ENCODE measurements at regions not wholly inside any gene's neighbourhood (a gene's known extent, or its start where the extent isn't known, plus 50 kb on each side); places are given as distances from the start of the nearest gene placed in this dataset.
"Not testable (repeated sequence)": the region's sequence is repeated elsewhere in the genome, so short reads cannot be mapped to it uniquely, and the experiment has no call there.

GRCh38 chr22:27317096-27317495, 484.5 kb downstream of the MN1 start:
- H3K27me3 ChIP-seq (ENCODE audit: low read depth): peaks cover 58% of the 10 kb centered on the region
- no peak overlapping the region for H3K27ac ChIP-seq (replicated peaks)
- no peaks in the 10 kb centered on the region for H3K36me3 ChIP-seq
- peaks cover 12% of the 10 kb centered on the region for H3K9me3 ChIP-seq (replicated peaks)
- peaks cover 13% of the 10 kb centered on the region for H3K4me1 ChIP-seq
- no peak for DNase-seq
- no peak for TF ChIP-seq CTCF (IDR thresholded peaks at IDR 0.05; ENCODE audit: borderline replicate concordance)
- intact Hi-C loops (cut with micrococcal nuclease): no loop called here
- no peak overlapping the region for H3K4me3 ChIP-seq

GRCh38 chr22:27317971-27318428, 483.6 kb downstream of the MN1 start:
- no peak overlapping the region for H3K4me3 ChIP-seq

GRCh38 chr22:27318516-27318915, 483.0 kb downstream of the MN1 start:
- H3K9me3 ChIP-seq (replicated peaks): peaks cover 12% of the 10 kb centered on the region
- peaks cover 58% of the 10 kb centered on the region for H3K27me3 ChIP-seq (ENCODE audit: low read depth)
- intact Hi-C loops (cut with micrococcal nuclease): no loop called here
- no peaks in the 10 kb centered on the region for H3K36me3 ChIP-seq
- H3K4me3 ChIP-seq: no peak overlapping the region
- H3K27ac ChIP-seq (replicated peaks): no peak overlapping the region
- peak; percentile 30 for DNase-seq
- no peak for TF ChIP-seq CTCF (IDR thresholded peaks at IDR 0.05; ENCODE audit: borderline replicate concordance)
- H3K4me1 ChIP-seq: peaks cover 12% of the 10 kb centered on the region

More at GRCh38 chr22:27317971-27318428, 483.6 kb downstream of the MN1 start:
- H3K27ac ChIP-seq (replicated peaks): no peak overlapping the region
- no peak for TF ChIP-seq CTCF (IDR thresholded peaks at IDR 0.05; ENCODE audit: borderline replicate concordance)
- H3K9me3 ChIP-seq (replicated peaks): peaks cover 12% of the 10 kb centered on the region
- intact Hi-C loops (cut with micrococcal nuclease): no loop called here
- peaks cover 12% of the 10 kb centered on the region for H3K4me1 ChIP-seq
- H3K27me3 ChIP-seq (ENCODE audit: low read depth): peaks cover 58% of the 10 kb centered on the region
- no peaks in the 10 kb centered on the region for H3K36me3 ChIP-seq
- no peak for DNase-seq

- Histone ChIP-seq H3K27me3 (ENCODE audit: low read depth) (peaks cover 63% of the 10 kb centered on the region), H3K4me3 (no peak overlapping the region), H3K9me3 (replicated peaks) (peaks cover 12% of the 10 kb centered on the region), H3K4me1 (peaks cover 4% of the 10 kb centered on the region), H3K36me3 (no peaks in the 10 kb centered on the region), H3K27ac (replicated peaks) (no peak overlapping the region)
- intact Hi-C loops (cut with micrococcal nuclease): no loop called here
- DNase-seq: no peak
- TF ChIP-seq CTCF (IDR thresholded peaks at IDR 0.05; ENCODE audit: borderline replicate concordance): no peak
Observed at GRCh38 chr22:27323661-27324060, 477.9 kb downstream of the MN1 start.

GRCh38 chr22:27324908-27325307, 476.6 kb downstream of the MN1 start:
- H3K36me3 ChIP-seq; H3K9me3 ChIP-seq (replicated peaks); intact Hi-C loops (cut with micrococcal nuclease); H3K27ac ChIP-seq (replicated peaks); H3K4me1 ChIP-seq; H3K4me3 ChIP-seq; DNase-seq: not testable (repeated sequence)
- peaks cover 75% of the 10 kb centered on the region for H3K27me3 ChIP-seq (ENCODE audit: low read depth)

- intact Hi-C loops (cut with micrococcal nuclease): no loop called here
- no peak for DNase-seq
- Histone ChIP-seq H3K27me3 (ENCODE audit: low read depth) (peaks cover 77% of the 10 kb centered on the region), H3K4me3 (no peak overlapping the region), H3K4me1 (no peaks in the 10 kb centered on the region), H3K9me3 (replicated peaks) (no peaks in the 10 kb centered on the region), H3K27ac (replicated peaks) (no peak overlapping the region), H3K36me3 (no peaks in the 10 kb centered on the region)
- TF ChIP-seq CTCF (IDR thresholded peaks at IDR 0.05; ENCODE audit: borderline replicate concordance): no peak
Observed at GRCh38 chr22:27327497-27327896, 474.1 kb downstream of the MN1 start.

All from left ventricle myocardium inferior (tissue), 1 donor.